K562 (cell line): ENCODE measurements at regions not wholly inside any gene's neighbourhood (a gene's known extent, or its start where the extent isn't known, plus 50 kb on each side); places are given as distances from the start of the nearest gene placed in this dataset.

ENCODE experiments used
- USF2 ChIP-seq: sonication (generic); formaldehyde crosslinking; IDR thresholded peaks from 2 replicates; pipeline ENCODE4 v1.5.0; 2020; ENCODE audit warnings: missing genetic modification reagents
- ZBTB8A ChIP-seq: fragments of 450-650 bp; IDR thresholded peaks from 2 replicates; pipeline ENCODE4 v1.6.1; 2018; ENCODE audit warnings: mild to moderate bottlenecking, moderate library complexity; ENCODE audit not compliant: partially characterized antibody
- ZNF140 ChIP-seq: fragments of 250-450 bp; sonication (Bioruptor Pico); IDR thresholded peaks from 2 replicates; pipeline ENCODE4 v1.8.0; 2021; ENCODE audit warnings: moderate library complexity, mild to moderate bottlenecking, inconsistent platforms

GRCh38 chr16:55938126-55938525 lies 63.0 kb upstream of the CES5A start:
- TF ChIP-seq ZNF140 (CRISPR knock-in tag) (no peak), ZBTB8A (no peak), USF2 (no peak)
